ENCODE measurements at regions not wholly inside any gene's neighbourhood (a gene's known extent, or its start where the extent isn't known, plus 50 kb on each side); places are given as distances from the start of the nearest gene placed in this dataset.
A peak's percentile ranks its signal among the peaks of the same experiment; 100 is the strongest.

- TF ChIP-seq CTCF (IDR thresholded peaks at IDR 0.05): no peak
- TF ChIP-seq POLR2AphosphoS5 (IDR thresholded peaks at IDR 0.05): no peak
- TF ChIP-seq POLR2A (IDR thresholded peaks at IDR 0.05): no peak
- no peak overlapping the region for H3K27ac ChIP-seq
- intact Hi-C loops (cut with DNase I; ENCODE audit: low total_unique reads): no loop called here
- H3K36me3 ChIP-seq: no peaks in the 10 kb centered on the region
- H3K9me3 ChIP-seq: no peaks in the 10 kb centered on the region
- no peak for DNase-seq (ENCODE audit: low spot score in 2 of 2)
- no peaks in the 10 kb centered on the region for H3K4me1 ChIP-seq
- H3K27me3 ChIP-seq: no peaks in the 10 kb centered on the region
- H3K4me3 ChIP-seq: no peak overlapping the region
Measured at GRCh38 chr3:14286887-14287500, 108.4 kb downstream of the LSM3 start.

GRCh38 chr3:14288177-14288788 lies 109.7 kb downstream of the LSM3 start:
- no peak overlapping the region for H3K27ac ChIP-seq
- no peak for DNase-seq (ENCODE audit: low spot score in 2 of 2)
- intact Hi-C loops (cut with DNase I; ENCODE audit: low total_unique reads): no loop called here
- no peaks in the 10 kb centered on the region for H3K9me3 ChIP-seq
- H3K27me3 ChIP-seq: no peaks in the 10 kb centered on the region
- no peaks in the 10 kb centered on the region for H3K4me1 ChIP-seq
- TF ChIP-seq CTCF (IDR thresholded peaks at IDR 0.05) (no peak), POLR2A (IDR thresholded peaks at IDR 0.05) (no peak), POLR2AphosphoS5 (IDR thresholded peaks at IDR 0.05) (no peak)
- H3K36me3 ChIP-seq: no peaks in the 10 kb centered on the region
- H3K4me3 ChIP-seq: no peak overlapping the region

GRCh38 chr3:14288833-14289451 lies 110.3 kb downstream of the LSM3 start:
- intact Hi-C loops (cut with DNase I; ENCODE audit: low total_unique reads): no loop called here
- Histone ChIP-seq H3K27me3 (no peaks in the 10 kb centered on the region), H3K36me3 (no peaks in the 10 kb centered on the region), H3K27ac (no peak overlapping the region), H3K9me3 (no peaks in the 10 kb centered on the region), H3K4me1 (no peaks in the 10 kb centered on the region), H3K4me3 (no peak overlapping the region)
- no peak for DNase-seq (ENCODE audit: low spot score in 2 of 2)
- no peak for TF ChIP-seq POLR2AphosphoS5 (IDR thresholded peaks at IDR 0.05)
- TF ChIP-seq POLR2A (IDR thresholded peaks at IDR 0.05): no peak
- TF ChIP-seq CTCF (IDR thresholded peaks at IDR 0.05): no peak

GRCh38 chr3:14289590-14290461 lies 111.2 kb downstream of the LSM3 start:
- H3K4me3 ChIP-seq: no peak overlapping the region
- DNase-seq (ENCODE audit: low spot score in 2 of 2): no peak
- H3K9me3 ChIP-seq: no peaks in the 10 kb centered on the region
- no peaks in the 10 kb centered on the region for H3K27me3 ChIP-seq
- TF ChIP-seq POLR2A (IDR thresholded peaks at IDR 0.05): no peak
- TF ChIP-seq CTCF (IDR thresholded peaks at IDR 0.05): no peak
- TF ChIP-seq POLR2AphosphoS5 (IDR thresholded peaks at IDR 0.05): no peak
- no peaks in the 10 kb centered on the region for H3K36me3 ChIP-seq
- peak overlapping the region; percentile 21 to 38 for H3K27ac ChIP-seq
- no peaks in the 10 kb centered on the region for H3K4me1 ChIP-seq
- intact Hi-C loops (cut with DNase I; ENCODE audit: low total_unique reads): no loop called here

Measured in breast epithelium (tissue), 4 donors.